Activated CD8-positive, alpha-beta T cell treated with anti-CD3 and anti-CD28 coated beads for 36 hours (primary cell): ENCODE measurements at regions not wholly inside any gene's neighbourhood (a gene's known extent, or its start where the extent isn't known, plus 50 kb on each side); places are given as distances from the start of the nearest gene placed in this dataset.
"Not testable (repeated sequence)": the region's sequence is repeated elsewhere in the genome, so short reads cannot be mapped to it uniquely, and the experiment has no call there.

ENCODE experiments used
- ATAC-seq: fragments of 200-7000 bp; cut with Tn5 transposase; one replicate; pipeline ENCODE4 v1.10.0; 2021; ENCODE audit warnings: mild to moderate bottlenecking, moderate library complexity
- CTCF ChIA-PET: fragments of 350-600 bp; sonication (Branson Sonifier 250); formaldehyde crosslinking; loops from one replicate; lab custom pipeline; 2021; ENCODE audit warnings: antibody characterized with exemption; lab: Charles Lee
- POLR2A ChIA-PET: fragments of 350-600 bp; sonication (Branson Sonifier 250); formaldehyde crosslinking; loops from one replicate; lab custom pipeline; 2021; ENCODE audit warnings: antibody characterized with exemption; lab: Charles Lee
- DNase-seq: peaks from one replicate; pipeline ENCODE4 v3.0.0-alpha.2; 2020
- H3K27ac Mint-ChIP-seq: one replicate; pipeline ENCODE4 v1.8.0; 2021; ENCODE audit warnings: mild to moderate bottlenecking, mixed read lengths
- H3K27me3 Mint-ChIP-seq: one replicate; pipeline ENCODE4 v1.8.0; 2021; ENCODE audit warnings: mixed read lengths
- H3K36me3 Mint-ChIP-seq: one replicate; pipeline ENCODE4 v1.8.0; 2021; ENCODE audit warnings: low read depth, mixed read lengths
- H3K4me1 Mint-ChIP-seq: one replicate; pipeline ENCODE4 v1.8.0; 2021; ENCODE audit warnings: low read depth, mixed read lengths
- H3K4me3 Mint-ChIP-seq: one replicate; pipeline ENCODE4 v1.8.0; 2021; ENCODE audit warnings: mild to moderate bottlenecking, moderate library complexity, mixed read lengths
- H3K9me3 Mint-ChIP-seq: one replicate; pipeline ENCODE4 v1.8.0; 2021; ENCODE audit warnings: mixed read lengths
- intact Hi-C: fragments of 100-400 bp; cut with micrococcal nuclease; formaldehyde crosslinking; loops from one replicate; pipeline ENCODE4 v1.10.0; 2022
- TF ChIP-seq, protein P1 (sequence below): fragments of 200-600 bp; IDR thresholded peaks from one replicate; pipeline ENCODE4 v1.8.0; 2022; ENCODE audit warnings: antibody characterized with exemption, mild to moderate bottlenecking

DNA sequence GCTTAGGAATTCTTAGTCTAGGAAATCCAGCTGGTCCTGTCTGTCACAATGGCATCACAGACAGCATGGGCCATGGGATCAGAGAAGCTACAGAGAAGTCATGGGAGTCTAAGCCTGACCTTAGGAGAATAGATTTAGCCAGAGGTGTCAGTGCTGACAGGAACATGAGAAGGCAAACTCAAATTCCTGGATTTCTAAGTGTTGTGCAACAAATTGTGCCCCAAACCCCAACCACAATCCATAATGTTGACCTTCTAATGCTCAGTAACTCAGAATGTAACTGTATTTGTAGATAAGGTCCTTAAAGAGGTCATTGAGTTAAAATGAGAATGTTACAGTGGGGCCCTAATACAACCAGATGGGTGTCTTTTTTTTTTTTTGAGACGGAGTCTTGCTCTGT lies 95.9 kb upstream of the RHOBTB1 start:
- no peak for ATAC-seq
- TF ChIP-seq, protein P1, sequence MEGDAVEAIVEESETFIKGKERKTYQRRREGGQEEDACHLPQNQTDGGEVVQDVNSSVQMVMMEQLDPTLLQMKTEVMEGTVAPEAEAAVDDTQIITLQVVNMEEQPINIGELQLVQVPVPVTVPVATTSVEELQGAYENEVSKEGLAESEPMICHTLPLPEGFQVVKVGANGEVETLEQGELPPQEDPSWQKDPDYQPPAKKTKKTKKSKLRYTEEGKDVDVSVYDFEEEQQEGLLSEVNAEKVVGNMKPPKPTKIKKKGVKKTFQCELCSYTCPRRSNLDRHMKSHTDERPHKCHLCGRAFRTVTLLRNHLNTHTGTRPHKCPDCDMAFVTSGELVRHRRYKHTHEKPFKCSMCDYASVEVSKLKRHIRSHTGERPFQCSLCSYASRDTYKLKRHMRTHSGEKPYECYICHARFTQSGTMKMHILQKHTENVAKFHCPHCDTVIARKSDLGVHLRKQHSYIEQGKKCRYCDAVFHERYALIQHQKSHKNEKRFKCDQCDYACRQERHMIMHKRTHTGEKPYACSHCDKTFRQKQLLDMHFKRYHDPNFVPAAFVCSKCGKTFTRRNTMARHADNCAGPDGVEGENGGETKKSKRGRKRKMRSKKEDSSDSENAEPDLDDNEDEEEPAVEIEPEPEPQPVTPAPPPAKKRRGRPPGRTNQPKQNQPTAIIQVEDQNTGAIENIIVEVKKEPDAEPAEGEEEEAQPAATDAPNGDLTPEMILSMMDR = no peak
- POLR2A ChIA-PET = no interaction called here

DNA sequence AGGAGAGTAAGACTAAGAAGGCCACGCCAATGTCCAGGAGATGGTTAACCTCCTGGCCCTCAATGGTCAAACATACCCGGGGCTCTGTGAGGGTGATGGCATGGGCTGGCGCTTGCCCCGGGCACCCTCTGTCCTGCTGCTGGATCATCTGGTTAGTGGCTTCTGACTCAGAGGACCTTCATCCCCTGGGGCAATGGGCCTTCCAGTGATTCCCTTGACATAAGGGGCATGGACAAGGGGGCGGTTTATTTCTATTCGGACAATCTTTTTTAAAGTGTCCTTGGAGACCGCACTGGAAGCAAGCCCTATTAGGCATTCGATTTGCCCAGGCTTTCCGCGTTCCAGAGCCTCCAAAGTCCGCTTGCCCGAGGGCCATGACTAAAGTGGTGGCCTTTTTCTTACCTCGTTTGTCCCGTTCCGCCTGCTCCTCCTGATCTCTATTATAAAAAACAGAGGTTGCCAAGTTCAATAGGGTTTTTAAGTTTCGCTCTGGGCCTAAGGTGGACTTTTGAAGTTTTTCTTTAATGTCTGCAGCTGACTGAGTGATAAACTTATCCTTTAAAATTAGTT lies 93.4 kb upstream of the RHOBTB1 start:
- H3K9me3 Mint-ChIP-seq, H3K27me3 Mint-ChIP-seq, ATAC-seq, CTCF ChIA-PET, H3K36me3 Mint-ChIP-seq, H3K4me3 Mint-ChIP-seq, H3K4me1 Mint-ChIP-seq, intact Hi-C loops, H3K27ac Mint-ChIP-seq, DNase-seq, POLR2A ChIA-PET: not testable (repeated sequence)

More for the DNA sequence above, 95.9 kb upstream of the RHOBTB1 start:
- intact Hi-C loops = no loop called here
- no peaks in the 10 kb centered on the region for H3K36me3 Mint-ChIP-seq
- DNase-seq = no peak
- no peaks in the 10 kb centered on the region for H3K27me3 Mint-ChIP-seq
- no peaks in the 10 kb centered on the region for H3K4me1 Mint-ChIP-seq
- H3K27ac Mint-ChIP-seq = no peak overlapping the region
- H3K4me3 Mint-ChIP-seq = no peak overlapping the region
- CTCF ChIA-PET = no interaction called here
- H3K9me3 Mint-ChIP-seq = no peaks in the 10 kb centered on the region

DNA sequence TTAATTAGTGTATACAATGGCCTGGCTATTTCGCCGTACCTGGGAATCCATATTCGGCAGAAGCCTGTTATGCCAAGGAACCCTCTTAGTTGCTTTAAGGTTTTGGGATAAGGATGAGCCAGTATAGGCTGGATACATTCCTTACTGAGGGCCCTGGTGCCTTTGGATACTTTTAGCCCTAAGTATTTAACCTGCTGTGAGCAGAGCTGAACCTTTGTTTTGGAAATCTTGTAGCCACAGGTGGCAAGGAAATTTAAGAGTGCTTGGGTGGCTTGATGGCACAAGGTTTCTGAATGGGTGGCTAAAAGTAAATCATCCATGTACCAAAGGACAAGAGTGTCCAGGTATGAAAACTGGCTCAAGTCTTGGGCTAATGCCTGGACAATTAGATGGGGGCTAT lies 92.2 kb upstream of the RHOBTB1 start:
- H3K36me3 Mint-ChIP-seq, CTCF ChIA-PET, H3K4me3 Mint-ChIP-seq, POLR2A ChIA-PET, ATAC-seq, H3K4me1 Mint-ChIP-seq, DNase-seq, intact Hi-C loops, H3K27ac Mint-ChIP-seq, H3K27me3 Mint-ChIP-seq, H3K9me3 Mint-ChIP-seq: not testable (repeated sequence)

DNA sequence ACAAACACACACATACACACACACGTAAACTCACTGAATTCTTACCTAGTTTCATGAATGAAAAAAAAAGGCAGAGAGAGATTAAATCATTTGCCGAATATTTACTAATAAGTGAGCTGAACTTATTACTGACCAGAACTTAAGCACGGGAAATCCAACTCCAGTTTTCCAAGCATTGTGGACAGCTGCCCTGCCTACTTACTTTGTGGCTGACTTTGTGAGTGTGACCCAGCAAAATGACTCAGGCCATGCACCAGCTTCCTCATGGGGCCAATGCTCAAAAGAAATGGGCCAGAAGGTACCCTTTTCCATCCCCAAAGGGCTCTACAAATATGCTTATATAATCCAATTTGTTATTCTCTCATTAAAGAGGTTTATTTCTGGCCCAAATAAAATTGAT lies 87.4 kb upstream of the RHOBTB1 start:
- ChIA-PET CTCF (no interaction called here), POLR2A (no interaction called here)
- no peaks in the 10 kb centered on the region for H3K9me3 Mint-ChIP-seq
- H3K27me3 Mint-ChIP-seq = peaks cover 3% of the 10 kb centered on the region
- H3K4me1 Mint-ChIP-seq = no peaks in the 10 kb centered on the region
- H3K4me3 Mint-ChIP-seq = no peak overlapping the region
- intact Hi-C loops = no loop called here
- TF ChIP-seq, protein P1 = no peak
- DNase-seq = no peak
- H3K36me3 Mint-ChIP-seq = no peaks in the 10 kb centered on the region
- ATAC-seq = no peak
- H3K27ac Mint-ChIP-seq = no peak overlapping the region

DNA sequence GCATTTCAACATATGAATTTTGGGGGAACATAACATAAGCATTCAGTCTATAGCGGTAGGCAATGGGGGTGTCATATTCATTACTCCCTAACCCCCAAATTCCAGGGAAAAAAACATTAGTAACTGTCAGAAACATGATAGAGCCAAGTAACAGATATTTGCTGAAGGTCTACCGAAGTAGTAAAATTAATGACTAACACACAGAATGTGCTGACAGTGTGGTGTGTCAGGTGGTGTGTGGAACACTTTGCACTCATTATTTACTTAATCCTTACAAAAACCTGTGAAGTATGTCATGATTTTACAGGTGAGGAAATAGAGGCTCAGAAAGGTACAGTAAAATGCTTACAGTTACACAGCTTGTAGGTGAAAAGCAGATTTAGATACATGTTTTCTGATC lies 85.4 kb upstream of the RHOBTB1 start:
- DNase-seq = no peak
- ChIA-PET POLR2A (no interaction called here), CTCF (no interaction called here)
- TF ChIP-seq, protein P1 = no peak
- Mint-ChIP-seq H3K27me3 (peaks cover 3% of the 10 kb centered on the region), H3K27ac (no peak overlapping the region), H3K36me3 (no peaks in the 10 kb centered on the region), H3K4me1 (no peaks in the 10 kb centered on the region), H3K4me3 (no peak overlapping the region), H3K9me3 (no peaks in the 10 kb centered on the region)
- intact Hi-C loops = no loop called here
- ATAC-seq = no peak

DNA sequence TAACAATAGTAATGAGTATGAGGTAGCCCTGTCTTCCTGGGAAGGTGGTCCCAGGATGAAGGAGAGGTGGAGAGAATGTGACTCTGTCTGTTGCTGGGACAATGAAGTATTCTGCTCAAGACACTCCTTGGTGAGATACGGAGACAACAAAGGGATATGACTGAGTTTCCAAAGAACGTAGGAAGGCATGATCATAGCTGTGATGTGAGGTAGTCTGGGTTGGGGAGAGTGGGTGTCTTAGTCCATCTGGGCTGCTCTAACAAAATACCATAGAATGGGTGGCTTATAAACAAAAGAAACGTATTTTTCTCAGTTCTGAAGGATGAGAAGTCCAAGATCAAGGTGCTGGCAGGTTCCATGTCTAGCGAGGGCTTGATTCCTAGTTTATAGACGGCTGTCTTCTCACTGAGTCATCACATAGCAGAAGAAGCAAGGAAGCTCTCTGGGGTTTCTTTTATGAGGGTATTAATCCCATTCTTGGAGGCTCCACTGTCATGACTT lies 84.9 kb upstream of the RHOBTB1 start:
- no peaks in the 10 kb centered on the region for H3K36me3 Mint-ChIP-seq

More for the DNA sequence above, 84.9 kb upstream of the RHOBTB1 start:
- intact Hi-C loops = no loop called here
- no peak for DNase-seq
- TF ChIP-seq, protein P1 = no peak
- Mint-ChIP-seq H3K4me1 (no peaks in the 10 kb centered on the region), H3K27ac (no peak overlapping the region), H3K9me3 (no peaks in the 10 kb centered on the region), H3K27me3 (peaks cover 3% of the 10 kb centered on the region), H3K4me3 (no peak overlapping the region)
- ChIA-PET CTCF (no interaction called here), POLR2A (no interaction called here)
- no peak for ATAC-seq
